NB4 (cell line): ENCODE measurements at regions not wholly inside any gene's neighbourhood (a gene's known extent, or its start where the extent isn't known, plus 50 kb on each side); places are given as distances from the start of the nearest gene placed in this dataset.

Source experiments
- MAX ChIP-seq: IDR thresholded peaks from 2 replicates; pipeline ENCODE4 v1.6.1; 2011; ENCODE audit warnings: low read depth, low read length
- POLR2A ChIP-seq: IDR thresholded peaks from 2 replicates; pipeline ENCODE4 v1.6.1; 2011; ENCODE audit warnings: mild to moderate bottlenecking; ENCODE audit not compliant: insufficient read length; ENCODE audit errors: extremely low read depth
- TF ChIP-seq, protein P1 (sequence below): IDR thresholded peaks from one replicate; pipeline ENCODE4 v1.5.1; 2012; ENCODE audit warnings: low read depth, low read length

GRCh38 chr11:32233276-32233675 lies 142.4 kb downstream of the RCN1 start:
- TF ChIP-seq, protein P1, sequence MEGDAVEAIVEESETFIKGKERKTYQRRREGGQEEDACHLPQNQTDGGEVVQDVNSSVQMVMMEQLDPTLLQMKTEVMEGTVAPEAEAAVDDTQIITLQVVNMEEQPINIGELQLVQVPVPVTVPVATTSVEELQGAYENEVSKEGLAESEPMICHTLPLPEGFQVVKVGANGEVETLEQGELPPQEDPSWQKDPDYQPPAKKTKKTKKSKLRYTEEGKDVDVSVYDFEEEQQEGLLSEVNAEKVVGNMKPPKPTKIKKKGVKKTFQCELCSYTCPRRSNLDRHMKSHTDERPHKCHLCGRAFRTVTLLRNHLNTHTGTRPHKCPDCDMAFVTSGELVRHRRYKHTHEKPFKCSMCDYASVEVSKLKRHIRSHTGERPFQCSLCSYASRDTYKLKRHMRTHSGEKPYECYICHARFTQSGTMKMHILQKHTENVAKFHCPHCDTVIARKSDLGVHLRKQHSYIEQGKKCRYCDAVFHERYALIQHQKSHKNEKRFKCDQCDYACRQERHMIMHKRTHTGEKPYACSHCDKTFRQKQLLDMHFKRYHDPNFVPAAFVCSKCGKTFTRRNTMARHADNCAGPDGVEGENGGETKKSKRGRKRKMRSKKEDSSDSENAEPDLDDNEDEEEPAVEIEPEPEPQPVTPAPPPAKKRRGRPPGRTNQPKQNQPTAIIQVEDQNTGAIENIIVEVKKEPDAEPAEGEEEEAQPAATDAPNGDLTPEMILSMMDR = no peak
- TF ChIP-seq POLR2A (no peak), MAX (no peak)
